GM12865 (cell line): ENCODE measurements at regions not wholly inside any gene's neighbourhood (a gene's known extent, or its start where the extent isn't known, plus 50 kb on each side); places are given as distances from the start of the nearest gene placed in this dataset.

ENCODE experiments used
- DNase-seq: peaks from one replicate; pipeline ENCODE4 v3.0.0; 2010; ENCODE audit warnings: low read depth
- H3K4me3 ChIP-seq: 2 replicates; pipeline ENCODE4 v1.5.1; 2011; ENCODE audit warnings: mild to moderate bottlenecking, low read depth, low read length, control low read depth
- CTCF ChIP-seq: IDR thresholded peaks from 2 replicates; pipeline ENCODE4 v1.5.1; 2011; ENCODE audit warnings: low read length, control low read depth, low read depth, inconsistent platforms; ENCODE audit not compliant: insufficient read depth; ENCODE audit errors: missing control alignments

GRCh38 chr12:97411341-97411740 lies 51.3 kb upstream of the RMST start:
- no peak for DNase-seq
- no peak overlapping the region for H3K4me3 ChIP-seq
- no peak for TF ChIP-seq CTCF
